ENCODE measurements at regions not wholly inside any gene's neighbourhood (a gene's known extent, or its start where the extent isn't known, plus 50 kb on each side); places are given as distances from the start of the nearest gene placed in this dataset.

DNA sequence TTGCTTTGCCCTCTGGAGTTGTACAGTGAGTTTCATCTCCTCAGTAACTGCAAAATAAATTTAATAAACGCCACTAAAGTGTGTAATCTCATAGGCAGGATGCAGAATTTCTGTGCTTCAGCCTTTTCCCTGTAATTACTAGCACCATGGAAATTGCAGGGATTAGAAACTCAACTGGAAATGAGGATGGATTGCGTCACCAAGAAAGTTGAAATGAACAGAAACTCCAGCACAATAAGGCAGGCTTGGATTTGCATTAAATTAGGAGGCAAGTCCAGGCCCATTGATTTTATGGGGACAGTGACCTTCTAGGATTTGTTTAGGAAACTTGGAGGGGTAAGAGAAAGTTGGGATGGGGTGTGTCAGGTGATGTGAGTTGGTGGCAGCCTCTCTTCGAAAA is 197.5 kb downstream of the PTPRU start:
- no peak for DNase-seq (ENCODE audit: low spot score)

DNA sequence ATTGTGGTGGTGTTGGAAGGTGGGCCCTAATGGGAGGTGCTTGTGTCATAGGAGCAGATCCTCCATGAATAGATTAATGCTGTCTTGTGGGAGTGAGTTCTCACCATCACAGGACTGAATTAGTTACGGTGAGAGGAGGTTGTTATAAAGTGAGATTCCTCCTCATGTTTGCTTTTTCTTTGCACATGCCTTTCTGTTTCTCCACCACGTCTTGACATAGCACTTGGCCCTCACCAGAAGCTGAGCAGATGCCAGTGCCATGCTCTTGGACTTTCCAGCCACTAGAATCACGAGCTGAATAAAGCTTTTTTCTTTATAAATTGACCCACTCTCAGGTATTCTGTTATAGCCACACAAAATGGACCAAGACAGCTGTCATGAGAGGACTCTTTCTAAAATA is 194.8 kb downstream of the PTPRU start:
- DNase-seq (ENCODE audit: low spot score) = no peak

DNA sequence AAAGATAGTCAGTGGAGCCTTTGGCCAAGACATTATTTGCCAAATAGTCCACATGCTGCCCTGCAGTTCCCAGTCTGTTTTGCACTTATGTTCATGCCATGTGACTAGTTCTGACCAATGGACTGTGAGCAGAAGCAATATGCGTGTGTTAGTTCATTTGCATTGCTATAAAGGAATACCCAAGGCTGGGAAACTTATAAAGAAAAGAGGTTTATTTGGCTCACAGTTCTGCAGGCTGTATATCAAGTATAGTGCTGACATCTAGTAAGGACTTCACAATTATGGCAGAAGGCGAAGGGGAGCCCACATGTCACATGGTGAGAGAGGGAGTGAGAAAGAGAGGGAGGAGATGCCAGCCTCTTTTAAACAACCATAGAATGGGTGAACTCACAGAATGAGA is 193.3 kb downstream of the PTPRU start:
- DNase-seq (ENCODE audit: low spot score) = no peak

DNA sequence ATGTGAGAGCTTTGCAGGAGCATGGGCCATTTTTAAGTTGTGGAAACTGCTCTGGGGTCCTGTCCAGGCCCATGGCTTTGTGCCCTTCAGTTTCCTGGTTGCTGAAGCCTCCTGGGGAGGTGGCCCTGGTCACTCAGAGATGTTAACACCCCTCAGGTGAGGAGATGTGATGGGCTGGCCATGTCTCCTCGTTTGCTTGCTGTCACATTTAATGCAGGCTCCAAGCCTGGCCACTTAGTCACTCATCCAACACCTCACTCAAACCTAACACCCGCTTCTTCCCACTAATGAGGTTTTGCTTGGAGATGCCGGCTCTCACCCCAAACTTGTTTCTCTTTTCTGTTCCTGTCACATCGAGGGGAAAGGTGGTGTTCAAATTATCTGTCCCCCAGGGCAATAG is 192.7 kb downstream of the PTPRU start:
- no peak for DNase-seq (ENCODE audit: low spot score)

DNA sequence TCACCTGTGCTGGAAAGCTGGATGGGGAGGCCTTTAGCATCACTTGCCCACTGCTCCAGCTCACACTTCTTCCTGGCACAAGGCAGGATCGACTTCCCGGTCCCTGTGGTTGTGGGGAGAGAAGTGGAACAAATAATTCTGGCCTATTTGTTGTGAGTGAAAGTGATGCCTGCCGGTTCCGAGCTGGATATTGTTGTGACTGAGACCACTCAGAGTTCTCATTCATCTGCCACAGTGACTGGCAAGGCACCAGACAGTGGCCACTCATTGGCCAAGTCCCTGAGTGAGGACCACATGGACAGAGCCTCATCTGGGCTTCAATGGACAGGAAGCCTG is 191.9 kb downstream of the PTPRU start:
- no peak for DNase-seq (ENCODE audit: low spot score)

DNA sequence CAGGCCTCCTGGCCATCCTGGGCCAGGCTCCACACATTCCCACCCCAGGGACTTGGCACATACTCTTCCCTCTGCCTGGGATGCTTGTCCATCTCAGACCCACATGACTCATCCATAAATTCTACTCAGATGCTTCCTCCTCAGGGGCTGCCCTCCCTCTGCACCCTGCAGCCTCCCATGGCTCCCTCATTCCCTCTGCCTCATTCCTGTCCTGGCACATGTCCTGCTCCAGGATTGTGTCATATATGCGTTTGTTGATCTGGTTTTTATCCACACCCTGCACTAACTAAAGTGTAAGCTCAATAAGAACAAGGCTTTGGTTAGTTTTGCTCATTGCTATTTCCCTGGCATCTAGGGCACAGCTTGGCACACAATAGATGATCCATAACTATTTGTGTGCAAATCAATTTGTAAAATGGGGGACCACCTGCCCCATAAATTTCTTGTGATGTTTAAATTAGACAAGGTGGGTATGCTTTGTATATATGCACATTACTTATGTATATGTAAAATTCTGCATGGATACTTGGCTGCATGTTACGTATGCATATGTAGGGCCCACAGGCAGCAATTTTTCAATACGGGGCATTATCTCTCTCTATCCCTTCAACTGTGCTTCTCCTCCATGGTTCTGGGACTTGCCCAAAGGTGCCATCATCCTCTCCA is 191.4 kb downstream of the PTPRU start:
- no peak for DNase-seq (ENCODE audit: low spot score)

DNA sequence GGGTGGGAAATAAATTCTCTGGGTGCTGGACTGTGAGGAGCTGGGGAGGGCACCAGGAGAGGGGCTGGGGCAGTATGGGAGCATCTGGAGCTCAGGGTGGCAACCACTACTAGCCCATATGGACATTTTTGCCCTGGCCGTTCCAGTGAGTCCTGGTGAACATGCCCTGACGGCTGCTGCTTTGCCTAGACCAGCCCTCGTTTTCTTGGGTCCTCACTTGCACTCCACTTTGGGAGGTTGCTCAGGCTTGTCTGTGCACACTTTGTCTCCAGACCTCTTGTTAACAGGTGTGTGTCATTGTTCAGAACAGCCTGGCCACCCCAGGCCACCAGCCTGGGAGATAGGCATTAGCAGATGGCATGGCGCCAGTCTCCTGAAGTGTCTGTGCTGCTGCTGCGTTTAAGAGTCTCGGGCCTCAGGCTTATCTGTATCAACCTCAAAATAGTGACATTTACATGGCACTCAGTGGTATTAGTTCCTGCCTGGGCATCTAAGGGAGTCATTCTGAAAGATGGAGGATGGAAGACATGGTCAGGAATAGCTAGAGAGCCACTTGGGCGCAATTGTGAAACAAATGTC is 190.5 kb downstream of the PTPRU start:
- DNase-seq (ENCODE audit: low spot score) = no peak

DNA sequence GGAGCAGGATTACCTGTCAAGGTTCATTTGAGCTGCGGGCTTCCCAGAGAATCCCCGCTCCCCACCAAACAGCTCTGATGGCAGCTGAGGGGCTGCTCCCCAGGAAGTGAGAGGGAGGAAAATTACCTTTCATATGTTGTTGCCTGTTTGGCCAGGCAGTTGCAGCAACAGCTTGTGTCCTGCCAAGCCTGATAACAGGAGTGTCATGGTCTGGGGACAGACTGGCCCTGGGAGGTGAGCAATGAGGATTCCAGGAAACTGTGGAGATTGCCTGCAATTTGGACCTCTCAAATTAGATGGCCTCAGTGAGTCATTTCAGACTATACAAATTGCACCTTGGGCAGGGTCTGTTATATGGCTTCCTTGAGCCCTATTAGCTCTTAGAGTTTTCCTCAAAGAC is 189.3 kb downstream of the PTPRU start:
- no peak for DNase-seq (ENCODE audit: low spot score)

DNA sequence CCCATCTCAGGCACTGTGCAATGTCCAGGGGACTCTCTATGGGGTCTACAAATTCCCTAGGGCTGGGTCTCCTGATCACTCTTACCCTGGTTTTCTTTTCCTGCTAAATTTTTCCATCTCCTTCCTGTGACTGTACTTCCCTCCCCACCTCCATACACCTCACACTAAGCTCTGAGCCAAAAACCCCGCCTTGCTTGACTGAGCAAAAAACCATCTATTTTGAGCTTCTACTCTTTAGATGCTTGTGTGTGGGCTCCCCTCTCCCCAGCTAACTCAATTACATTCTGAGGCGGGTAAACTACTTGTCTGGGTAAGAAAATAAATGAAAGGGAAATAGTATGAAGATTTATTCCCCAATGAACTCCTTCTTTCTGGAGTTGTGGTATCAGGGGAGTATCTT is 187.9 kb downstream of the PTPRU start:
- no peak for DNase-seq (ENCODE audit: low spot score)

DNA sequence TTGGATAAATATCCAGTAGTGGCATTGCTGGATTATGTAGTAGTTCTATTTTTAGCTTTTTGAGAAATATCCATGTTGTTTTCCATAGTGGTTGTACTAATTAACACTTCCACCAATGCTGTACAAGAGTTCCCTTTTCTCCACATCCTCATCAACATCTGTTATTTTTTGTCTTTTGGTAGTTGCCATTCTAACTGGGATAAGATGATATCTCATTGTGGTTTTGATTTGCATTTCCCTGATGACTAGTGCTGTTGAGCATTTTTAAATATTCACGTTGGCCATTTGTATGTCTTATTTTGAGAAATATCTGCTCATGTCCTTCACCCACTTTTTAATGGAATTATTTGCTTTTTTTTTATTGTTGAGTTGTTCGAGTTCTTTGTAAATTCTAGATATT is 183.9 kb downstream of the PTPRU start:
- no peak for DNase-seq (ENCODE audit: low spot score)

DNA sequence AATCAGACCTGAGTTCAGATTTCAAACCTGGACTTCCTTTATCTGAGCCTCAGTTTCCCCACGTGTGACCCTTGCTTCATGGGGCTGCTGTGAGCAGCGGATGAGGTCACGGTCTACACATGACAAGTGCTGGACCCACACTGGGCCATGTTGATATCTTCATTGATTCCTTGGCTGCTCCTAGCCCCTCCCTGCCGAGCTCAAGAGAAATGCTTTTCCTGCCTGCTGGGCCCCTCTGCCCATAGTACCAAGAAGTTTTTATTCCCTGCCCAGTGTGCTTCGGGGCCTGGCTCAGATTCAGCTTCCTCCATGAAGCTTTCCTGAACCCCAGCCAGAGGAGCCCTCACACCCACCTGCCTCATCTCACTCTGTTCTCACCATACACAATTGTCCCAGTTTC is 181.6 kb downstream of the PTPRU start:
- DNase-seq (ENCODE audit: low spot score) = no peak

DNA sequence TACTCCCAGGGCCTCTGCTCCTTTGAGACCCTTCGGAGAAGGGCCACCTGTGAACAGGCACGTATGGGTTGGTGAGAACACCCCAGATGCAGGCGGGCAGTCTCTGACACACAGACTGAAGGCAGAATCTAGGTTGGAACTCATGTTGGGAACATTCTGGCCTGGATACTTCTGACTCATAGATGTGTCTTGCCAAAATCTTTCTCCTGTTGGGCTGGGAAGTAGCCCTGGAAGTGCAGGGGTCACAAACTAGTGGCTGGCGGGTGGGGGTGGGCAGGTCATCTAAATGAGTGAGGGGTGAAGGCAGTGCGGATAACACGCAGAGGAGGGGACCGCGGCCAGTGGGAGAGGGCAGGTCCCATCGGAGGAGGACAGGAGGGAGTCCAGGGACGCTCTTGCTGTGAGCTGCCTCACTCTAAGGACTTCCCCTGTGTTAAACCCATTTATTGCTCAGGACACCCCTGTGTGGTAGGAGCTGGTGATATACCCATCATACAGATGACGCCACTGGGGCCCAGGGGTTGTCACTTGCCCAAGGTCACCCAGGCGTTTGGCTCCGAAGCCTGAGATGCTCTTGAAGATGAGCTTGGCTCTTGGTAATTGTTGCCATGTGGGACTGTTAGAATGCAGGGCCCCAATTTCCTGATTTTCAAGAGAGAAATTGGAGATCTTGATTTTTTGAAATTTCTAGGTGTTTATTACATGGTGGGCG is 181.0 kb downstream of the PTPRU start:
- peak; percentile 40 for DNase-seq (ENCODE audit: low spot score)

DNA sequence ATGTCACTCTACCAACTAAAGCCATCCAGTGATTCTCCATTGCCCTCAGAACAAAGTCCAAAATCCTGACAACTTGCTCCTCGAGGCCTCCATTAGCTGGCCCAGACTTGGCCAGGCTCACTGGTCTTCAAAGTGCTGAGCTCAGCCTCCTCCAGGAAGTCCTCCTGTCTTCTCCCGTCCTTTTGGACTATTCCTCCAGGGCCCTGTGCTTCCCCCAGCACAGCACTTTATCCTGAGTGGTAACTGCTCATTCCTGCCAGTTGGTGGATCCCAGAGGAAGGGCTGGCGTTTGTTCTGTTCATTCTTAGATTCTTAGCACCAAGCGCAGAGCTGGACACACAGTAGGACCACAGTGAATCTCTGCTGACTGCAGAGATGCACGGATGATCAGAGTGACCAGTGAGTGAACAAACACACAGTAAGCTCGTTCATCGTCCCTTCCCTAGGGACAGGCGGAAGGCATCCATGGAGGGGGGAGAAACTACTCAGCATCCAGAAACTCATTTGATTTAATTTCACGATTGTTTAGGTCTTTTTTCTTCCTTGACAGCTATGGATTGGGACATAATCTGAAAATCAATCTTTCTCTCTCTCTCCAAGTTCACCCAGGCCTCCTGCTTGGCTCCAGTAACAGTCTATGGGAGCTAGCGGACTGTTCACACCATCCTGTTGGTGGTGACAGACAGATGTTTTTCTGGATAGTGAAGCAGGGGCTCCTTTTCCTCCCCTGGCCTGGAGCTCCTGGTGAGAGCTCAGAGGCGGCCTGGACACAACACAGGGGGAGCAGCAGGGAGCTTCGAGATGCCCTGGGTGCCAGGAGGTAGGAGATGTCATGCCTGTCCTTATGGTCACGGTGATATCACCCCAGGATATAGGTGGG is 180.2 kb downstream of the PTPRU start:
- no peak for DNase-seq (ENCODE audit: low spot score)

DNA sequence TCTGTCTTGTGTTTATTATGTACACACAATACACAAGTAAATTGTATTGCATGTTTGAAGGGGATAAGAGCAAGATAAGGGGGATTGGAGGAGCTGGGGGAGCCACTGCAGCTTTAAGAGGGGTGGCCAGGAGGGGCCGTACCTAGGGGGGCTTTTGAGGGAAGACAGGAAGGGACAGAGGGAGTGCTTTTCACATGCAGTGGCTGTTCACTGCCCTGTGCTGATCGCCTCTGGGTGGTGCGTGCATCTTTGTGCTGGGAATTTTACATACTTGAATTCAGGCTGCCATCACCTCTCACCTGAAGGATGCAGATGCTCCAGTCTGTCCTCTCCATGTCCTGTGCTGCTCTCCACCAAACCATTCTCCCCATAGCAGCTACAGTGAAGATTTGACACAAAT is 179.5 kb downstream of the PTPRU start:
- DNase-seq (ENCODE audit: low spot score) = no peak

DNA sequence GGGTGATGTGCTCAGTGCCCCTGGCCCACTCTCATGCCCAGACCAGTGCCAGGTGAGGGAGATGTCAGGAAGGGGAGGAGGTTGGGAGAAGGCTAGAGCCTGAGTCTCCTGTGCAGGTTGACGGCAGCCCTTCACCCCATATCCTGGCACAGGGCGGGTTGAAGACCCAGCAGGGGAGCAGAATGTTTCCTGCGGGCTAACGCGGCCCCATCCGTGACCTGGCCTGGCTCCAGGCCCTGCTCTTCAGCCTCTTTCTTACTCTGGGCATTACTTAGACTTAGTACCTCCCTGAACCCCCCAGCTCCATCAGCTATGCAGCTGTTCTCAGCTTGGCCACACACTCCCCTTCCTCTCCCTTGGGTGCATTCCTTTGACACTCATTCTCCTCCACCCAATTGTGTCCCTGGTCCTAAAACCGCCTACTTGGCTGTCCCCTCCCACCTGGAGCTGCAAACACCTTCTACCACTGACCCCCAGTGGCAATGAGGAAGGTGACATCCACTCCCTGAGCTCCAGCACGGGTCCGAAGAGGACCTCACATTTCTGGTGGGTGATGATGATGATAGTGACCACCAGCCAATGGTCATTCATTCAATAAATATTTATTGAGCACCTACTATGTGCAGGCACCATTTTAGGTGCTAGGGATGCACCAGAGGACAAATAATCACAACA is 179.0 kb downstream of the PTPRU start:
- DNase-seq (ENCODE audit: low spot score) = no peak

DNA sequence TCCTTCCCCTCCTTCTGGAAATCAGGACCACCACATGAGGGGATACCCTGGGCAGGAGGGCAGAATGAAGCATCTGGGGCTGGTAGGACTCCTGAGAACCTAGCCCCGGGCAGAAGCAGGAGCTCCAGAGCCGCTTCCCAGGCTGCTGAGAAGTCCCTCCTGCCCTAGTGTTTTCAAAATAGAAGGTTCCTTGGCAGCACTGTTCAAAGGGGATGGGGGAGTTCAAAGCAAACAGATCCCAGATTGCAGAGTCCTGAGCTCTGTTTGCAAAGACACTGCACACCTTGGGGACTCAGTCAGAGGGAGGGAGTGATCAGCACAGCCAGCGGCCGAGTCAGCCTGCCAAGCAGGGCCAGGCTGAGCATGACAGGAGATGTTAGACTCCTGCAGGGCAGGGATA is 177.8 kb downstream of the PTPRU start:
- DNase-seq (ENCODE audit: low spot score) = no peak

DNA sequence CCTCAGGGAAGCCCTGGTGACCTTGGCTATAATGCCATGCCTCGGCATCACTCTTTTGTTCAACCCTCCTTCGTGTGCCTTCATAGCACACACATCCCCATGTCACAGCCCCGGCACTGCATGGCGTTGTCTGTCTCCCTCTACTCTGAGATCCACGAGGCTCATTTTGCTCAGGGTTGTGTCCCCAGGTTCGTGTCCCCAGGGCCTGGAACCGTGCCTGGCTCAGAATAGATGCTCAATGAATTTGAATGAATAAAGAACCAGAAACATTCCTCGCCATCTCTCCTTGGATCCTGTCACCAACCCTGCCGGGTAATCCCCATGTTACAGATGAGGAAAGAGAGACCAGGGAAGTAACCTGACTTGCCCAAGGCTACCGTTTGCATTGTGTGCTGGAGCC is 177.3 kb downstream of the PTPRU start:
- no peak for DNase-seq (ENCODE audit: low spot score)

DNA sequence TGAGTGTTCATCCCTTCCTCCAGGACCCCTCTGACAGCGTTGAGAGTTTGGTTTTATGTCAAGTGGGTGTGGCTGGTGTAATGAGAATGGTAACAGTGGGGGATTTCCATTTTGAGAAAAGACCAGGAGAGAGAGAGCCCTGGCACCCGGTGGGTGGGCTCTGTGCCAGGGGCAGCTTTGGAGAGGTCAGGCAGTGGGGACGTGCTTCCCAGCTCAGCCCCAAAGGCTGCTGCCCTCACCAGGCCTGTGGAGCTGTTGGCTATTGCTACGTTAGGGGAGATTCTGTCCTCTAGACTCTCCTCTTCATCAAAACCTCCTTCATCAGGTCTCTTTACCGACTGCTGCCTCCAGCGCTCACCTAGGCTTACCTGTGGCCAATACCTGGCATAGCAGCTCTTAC is 176.3 kb downstream of the PTPRU start:
- DNase-seq (ENCODE audit: low spot score) = no peak

DNA sequence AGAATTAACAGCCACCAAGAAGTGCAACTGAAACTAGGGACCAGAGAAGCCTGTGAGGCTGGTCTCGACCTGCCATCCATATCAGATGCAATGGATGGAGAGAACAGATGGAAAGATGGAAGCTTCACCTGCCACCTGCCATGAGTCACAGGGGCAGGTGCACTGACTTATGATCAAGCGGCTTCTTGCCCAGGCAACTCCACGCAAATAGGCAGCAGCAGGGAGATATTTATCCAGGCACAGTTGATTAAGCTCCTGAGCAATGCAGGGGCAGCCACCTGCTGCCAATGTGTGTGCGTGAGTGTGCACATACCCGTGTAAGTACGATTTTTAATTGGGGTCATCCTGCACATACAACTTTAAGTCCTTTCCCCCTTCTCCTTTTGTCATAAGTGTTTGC is 174.2 kb downstream of the PTPRU start:
- DNase-seq (ENCODE audit: low spot score) = no peak

DNA sequence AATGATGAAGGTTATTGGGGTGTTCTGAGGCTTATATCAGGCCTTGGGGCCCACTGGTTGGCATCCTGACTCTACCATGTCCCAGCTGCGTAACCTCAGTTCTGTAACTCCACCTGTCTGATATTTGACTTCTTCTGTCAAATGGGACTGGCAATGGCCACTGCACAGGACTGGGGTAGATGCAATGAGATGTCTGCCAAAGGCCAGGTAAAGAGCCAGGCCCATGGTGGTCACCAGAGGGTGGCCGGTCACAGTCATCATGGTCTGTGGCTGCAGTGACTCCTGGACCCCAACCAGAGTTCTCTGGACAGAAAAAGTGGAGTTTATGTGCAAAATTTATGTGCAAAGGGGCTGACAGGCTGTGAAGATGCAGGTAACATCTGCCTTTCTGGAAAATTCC is 173.3 kb downstream of the PTPRU start:
- DNase-seq (ENCODE audit: low spot score) = no peak

DNA sequence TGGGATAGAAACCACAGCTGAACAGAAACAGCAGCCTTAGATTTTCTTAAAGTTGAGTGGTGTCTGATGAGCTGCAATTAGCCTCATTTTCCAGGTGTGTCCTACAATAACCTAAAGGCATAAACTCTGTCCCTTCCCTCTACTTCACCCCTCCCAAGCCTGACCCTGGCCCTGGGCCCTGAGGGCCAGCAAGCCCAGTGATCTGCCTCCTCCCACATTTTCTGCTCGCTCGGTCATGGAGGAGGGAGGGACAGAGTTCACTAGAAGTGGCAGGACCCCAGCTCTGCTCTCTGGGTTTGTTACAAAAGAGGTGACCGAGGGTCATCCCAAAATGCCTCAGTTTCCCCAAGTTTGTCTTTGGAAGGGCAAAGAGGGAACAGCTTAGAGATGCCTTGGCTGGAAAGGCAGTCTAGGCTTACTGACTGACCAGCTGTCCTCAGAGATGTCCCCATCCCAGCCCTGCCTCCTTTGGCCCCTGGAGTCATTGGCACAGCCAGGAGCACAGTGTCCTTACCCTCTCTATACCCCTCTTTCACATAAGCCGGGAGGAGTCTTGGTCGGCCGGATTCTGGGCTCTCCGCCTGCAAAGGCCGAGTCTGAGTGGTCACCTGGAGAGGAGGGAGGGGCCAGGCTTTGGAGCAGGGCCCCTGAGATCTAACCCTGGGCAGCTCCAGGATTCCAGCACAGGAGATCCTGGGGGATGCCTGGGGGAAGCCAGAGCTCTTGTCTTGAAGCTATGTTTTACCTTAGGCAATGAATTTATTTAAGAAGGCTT is 172.7 kb downstream of the PTPRU start:
- DNase-seq (ENCODE audit: low spot score) = no peak

DNA sequence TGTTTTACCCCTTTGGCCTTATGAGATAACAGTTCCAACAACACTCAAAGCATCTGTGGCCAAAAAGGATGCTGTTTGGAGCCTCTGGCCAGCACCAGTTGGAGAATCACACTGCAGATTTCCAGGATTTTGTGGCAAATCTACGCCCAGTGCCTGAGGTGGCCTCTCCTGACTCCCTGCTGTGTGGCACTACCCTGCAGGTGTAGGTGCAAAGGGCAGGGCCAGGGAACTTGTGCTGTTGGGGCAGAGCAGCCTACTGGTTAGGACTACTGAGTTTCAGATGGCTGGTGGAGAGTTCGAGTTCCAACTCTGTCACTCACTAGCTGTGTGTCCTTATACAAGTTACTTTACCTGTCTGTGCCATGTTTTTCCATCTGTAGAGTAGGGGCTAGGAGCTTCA is 170.5 kb downstream of the PTPRU start:
- DNase-seq (ENCODE audit: low spot score) = no peak

All from AG08395 (cell line).